Panc1 (cell line): ENCODE measurements at regions not wholly inside any gene's neighbourhood (a gene's known extent, or its start where the extent isn't known, plus 50 kb on each side); places are given as distances from the start of the nearest gene placed in this dataset.

Source experiments
- POLR2AphosphoS5 ChIP-seq: IDR thresholded peaks from 2 replicates; pipeline ENCODE4 v1.6.1; 2012; ENCODE audit warnings: mild to moderate bottlenecking, low read depth, low read length, moderate library complexity
- SIN3A ChIP-seq: IDR thresholded peaks from 2 replicates; pipeline ENCODE4 v1.6.1; 2012; ENCODE audit warnings: low read depth, mild to moderate bottlenecking, low read length, moderate library complexity, borderline replicate concordance; ENCODE audit not compliant: insufficient read depth
- TCF7L2 ChIP-seq: IDR thresholded peaks from 2 replicates; pipeline ENCODE4 v1.6.1; 2011; ENCODE audit warnings: mild to moderate bottlenecking, low read depth, low read length, inconsistent platforms
- TF ChIP-seq, protein P1 (sequence below): fragments of 450-650 bp; IDR thresholded peaks from 2 replicates; pipeline ENCODE4 v1.5.1; 2017; ENCODE audit warnings: mild to moderate bottlenecking
- TF ChIP-seq, protein P2 (sequence below), 2 experiments: IDR thresholded peaks; 2 replicates each; pipeline ENCODE4 v1.6.1; 2011 to 2012; ENCODE audit warnings: low read depth in 2 of 2, control low read depth in 1 of 2, low read length in 1 of 2, mild to moderate bottlenecking in 1 of 2, moderate library complexity in 1 of 2; ENCODE audit not compliant: insufficient read depth in 1 of 2

- TF ChIP-seq, protein P1, sequence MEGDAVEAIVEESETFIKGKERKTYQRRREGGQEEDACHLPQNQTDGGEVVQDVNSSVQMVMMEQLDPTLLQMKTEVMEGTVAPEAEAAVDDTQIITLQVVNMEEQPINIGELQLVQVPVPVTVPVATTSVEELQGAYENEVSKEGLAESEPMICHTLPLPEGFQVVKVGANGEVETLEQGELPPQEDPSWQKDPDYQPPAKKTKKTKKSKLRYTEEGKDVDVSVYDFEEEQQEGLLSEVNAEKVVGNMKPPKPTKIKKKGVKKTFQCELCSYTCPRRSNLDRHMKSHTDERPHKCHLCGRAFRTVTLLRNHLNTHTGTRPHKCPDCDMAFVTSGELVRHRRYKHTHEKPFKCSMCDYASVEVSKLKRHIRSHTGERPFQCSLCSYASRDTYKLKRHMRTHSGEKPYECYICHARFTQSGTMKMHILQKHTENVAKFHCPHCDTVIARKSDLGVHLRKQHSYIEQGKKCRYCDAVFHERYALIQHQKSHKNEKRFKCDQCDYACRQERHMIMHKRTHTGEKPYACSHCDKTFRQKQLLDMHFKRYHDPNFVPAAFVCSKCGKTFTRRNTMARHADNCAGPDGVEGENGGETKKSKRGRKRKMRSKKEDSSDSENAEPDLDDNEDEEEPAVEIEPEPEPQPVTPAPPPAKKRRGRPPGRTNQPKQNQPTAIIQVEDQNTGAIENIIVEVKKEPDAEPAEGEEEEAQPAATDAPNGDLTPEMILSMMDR, result no peak
- no peak for TF ChIP-seq POLR2AphosphoS5
- TF ChIP-seq, protein P2, sequence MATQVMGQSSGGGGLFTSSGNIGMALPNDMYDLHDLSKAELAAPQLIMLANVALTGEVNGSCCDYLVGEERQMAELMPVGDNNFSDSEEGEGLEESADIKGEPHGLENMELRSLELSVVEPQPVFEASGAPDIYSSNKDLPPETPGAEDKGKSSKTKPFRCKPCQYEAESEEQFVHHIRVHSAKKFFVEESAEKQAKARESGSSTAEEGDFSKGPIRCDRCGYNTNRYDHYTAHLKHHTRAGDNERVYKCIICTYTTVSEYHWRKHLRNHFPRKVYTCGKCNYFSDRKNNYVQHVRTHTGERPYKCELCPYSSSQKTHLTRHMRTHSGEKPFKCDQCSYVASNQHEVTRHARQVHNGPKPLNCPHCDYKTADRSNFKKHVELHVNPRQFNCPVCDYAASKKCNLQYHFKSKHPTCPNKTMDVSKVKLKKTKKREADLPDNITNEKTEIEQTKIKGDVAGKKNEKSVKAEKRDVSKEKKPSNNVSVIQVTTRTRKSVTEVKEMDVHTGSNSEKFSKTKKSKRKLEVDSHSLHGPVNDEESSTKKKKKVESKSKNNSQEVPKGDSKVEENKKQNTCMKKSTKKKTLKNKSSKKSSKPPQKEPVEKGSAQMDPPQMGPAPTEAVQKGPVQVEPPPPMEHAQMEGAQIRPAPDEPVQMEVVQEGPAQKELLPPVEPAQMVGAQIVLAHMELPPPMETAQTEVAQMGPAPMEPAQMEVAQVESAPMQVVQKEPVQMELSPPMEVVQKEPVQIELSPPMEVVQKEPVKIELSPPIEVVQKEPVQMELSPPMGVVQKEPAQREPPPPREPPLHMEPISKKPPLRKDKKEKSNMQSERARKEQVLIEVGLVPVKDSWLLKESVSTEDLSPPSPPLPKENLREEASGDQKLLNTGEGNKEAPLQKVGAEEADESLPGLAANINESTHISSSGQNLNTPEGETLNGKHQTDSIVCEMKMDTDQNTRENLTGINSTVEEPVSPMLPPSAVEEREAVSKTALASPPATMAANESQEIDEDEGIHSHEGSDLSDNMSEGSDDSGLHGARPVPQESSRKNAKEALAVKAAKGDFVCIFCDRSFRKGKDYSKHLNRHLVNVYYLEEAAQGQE (IDR thresholded peaks at IDR 0.05; ENCODE audit: insufficient read depth in 1 of 2, low read depth in 2 of 2, low read length in 1 of 2), result no peak
- TF ChIP-seq TCF7L2, result no peak
- no peak for TF ChIP-seq SIN3A
Measured at GRCh38 chr13:54210397-54211049, 1181.9 kb downstream of the OLFM4 start.
